H9 (cell line): ENCODE measurements at regions not wholly inside any gene's neighbourhood (a gene's known extent, or its start where the extent isn't known, plus 50 kb on each side); places are given as distances from the start of the nearest gene placed in this dataset.

Source experiments
- DNase-seq: peaks from one replicate; pipeline ENCODE4 v3.0.0-alpha.2; 2017
- H2AFZ ChIP-seq: one replicate; pipeline ENCODE4 v1.6.1; 2013; ENCODE audit warnings: mild to moderate bottlenecking, low read length, control low read depth, moderate library complexity
- H2AK5ac ChIP-seq: 2 replicates; pipeline ENCODE4 v1.6.1; 2013; ENCODE audit warnings: low read length, control low read depth, mixed read lengths; ENCODE audit not compliant: insufficient read length
- H2BK120ac ChIP-seq: one replicate; pipeline ENCODE4 v1.6.1; 2013; ENCODE audit warnings: low read depth, mild to moderate bottlenecking, low read length, control low read depth, inconsistent platforms; ENCODE audit not compliant: poor library complexity, severe bottlenecking
- H2BK12ac ChIP-seq: 2 replicates; pipeline ENCODE4 v1.6.1; 2013; ENCODE audit warnings: low read length, control low read depth, mixed read lengths, low read depth; ENCODE audit not compliant: insufficient read length
- H2BK15ac ChIP-seq: 2 replicates; pipeline ENCODE4 v1.6.1; 2013; ENCODE audit warnings: low read depth, low read length, control low read depth
- H2BK20ac ChIP-seq: one replicate; pipeline ENCODE4 v1.6.1; 2013; ENCODE audit warnings: low read depth, mild to moderate bottlenecking, low read length, control low read depth, inconsistent platforms; ENCODE audit not compliant: poor library complexity, severe bottlenecking
- H2BK5ac ChIP-seq: 2 replicates; pipeline ENCODE4 v1.6.1; 2013; ENCODE audit warnings: low read length, control low read depth, mixed read lengths; ENCODE audit not compliant: insufficient read length
- H3K14ac ChIP-seq: 2 replicates; pipeline ENCODE4 v1.6.1; 2013; ENCODE audit warnings: low read length, control low read depth; ENCODE audit not compliant: insufficient read depth
- H3K18ac ChIP-seq: 2 replicates; pipeline ENCODE4 v1.6.1; 2013; ENCODE audit warnings: low read depth, mild to moderate bottlenecking, mixed read lengths, low read length, control low read depth; ENCODE audit not compliant: insufficient read length
- H3K23ac ChIP-seq: 2 replicates; pipeline ENCODE4 v1.6.1; 2013; ENCODE audit warnings: low read length, control low read depth, mixed read lengths, low read depth; ENCODE audit not compliant: insufficient read length
- H3K23me2 ChIP-seq: 2 replicates; pipeline ENCODE4 v1.6.1; 2013; ENCODE audit warnings: low read depth, mild to moderate bottlenecking, mixed read lengths, low read length, control low read depth; ENCODE audit not compliant: insufficient read length, poor library complexity, severe bottlenecking
- H3K27ac ChIP-seq: 2 replicates; pipeline ENCODE4 v1.5.1; 2013; ENCODE audit warnings: low read length, control low read depth, mixed read lengths, low read depth; ENCODE audit not compliant: insufficient read length
- H3K27me3 ChIP-seq: 2 replicates; pipeline ENCODE4 v1.6.1; 2013; ENCODE audit warnings: low read length, control low read depth, inconsistent platforms; ENCODE audit not compliant: insufficient read depth
- H3K4ac ChIP-seq: 2 replicates; pipeline ENCODE4 v1.6.1; 2013; ENCODE audit warnings: low read depth, mild to moderate bottlenecking, control low read depth, inconsistent platforms, low read length, moderate library complexity
- H3K4me1 ChIP-seq: 2 replicates; pipeline ENCODE4 v1.6.1; 2013; ENCODE audit warnings: low read length, control low read depth, inconsistent platforms; ENCODE audit not compliant: insufficient read depth
- H3K4me2 ChIP-seq: 2 replicates; pipeline ENCODE4 v1.6.1; 2013; ENCODE audit warnings: low read length, control low read depth, mixed read lengths; ENCODE audit not compliant: insufficient read length, insufficient read depth
- H3K56ac ChIP-seq: 2 replicates; pipeline ENCODE4 v1.6.1; 2013; ENCODE audit warnings: low read depth, mild to moderate bottlenecking, mixed read lengths, low read length, control low read depth; ENCODE audit not compliant: insufficient read length
- H3K79me1 ChIP-seq: 2 replicates; pipeline ENCODE4 v1.6.1; 2013; ENCODE audit warnings: low read depth, mild to moderate bottlenecking, moderate library complexity, low read length, control low read depth, inconsistent platforms; ENCODE audit not compliant: insufficient read depth, poor library complexity, severe bottlenecking
- H3K79me2 ChIP-seq: 2 replicates; pipeline ENCODE4 v1.6.1; 2013; ENCODE audit warnings: low read length, control low read depth, inconsistent platforms; ENCODE audit not compliant: insufficient read depth
- H3K9ac ChIP-seq: 2 replicates; pipeline ENCODE4 v1.6.1; 2013; ENCODE audit warnings: low read length, control low read depth, mixed read lengths; ENCODE audit not compliant: insufficient read length; ENCODE audit errors: extremely low read depth
- H3K9me3 ChIP-seq: one replicate; pipeline ENCODE4 v1.6.1; 2013; ENCODE audit warnings: low read depth, low read length, inconsistent platforms; ENCODE audit not compliant: control insufficient read depth
- H3T11ph ChIP-seq: one replicate; pipeline ENCODE4 v1.6.1; 2013; ENCODE audit warnings: mild to moderate bottlenecking, low read length, control low read depth, inconsistent platforms
- H4K20me1 ChIP-seq: one replicate; pipeline ENCODE4 v1.6.1; 2013; ENCODE audit not compliant: control insufficient read depth, insufficient read length, insufficient read depth
- H4K5ac ChIP-seq: 2 replicates; pipeline ENCODE4 v1.6.1; 2013; ENCODE audit warnings: low read depth, mild to moderate bottlenecking, mixed read lengths, low read length, control low read depth; ENCODE audit not compliant: insufficient read length
- H4K8ac ChIP-seq: replicated peaks from 2 replicates; pipeline ENCODE4 v1.6.1; 2013; ENCODE audit warnings: low read length, control low read depth, mixed read lengths, low read depth; ENCODE audit not compliant: insufficient read length
- H4K91ac ChIP-seq: 2 replicates; pipeline ENCODE4 v1.6.1; 2013; ENCODE audit warnings: low read depth, mild to moderate bottlenecking, moderate library complexity, mixed read lengths, low read length, control low read depth; ENCODE audit not compliant: insufficient read length
- H3K27ac Mint-ChIP-seq, 3 experiments: 2 replicates in 2 of 3; 3 replicates in 1 of 3; pipeline ENCODE4 v1.8.0; 2020 to 2021; ENCODE audit warnings: mixed read lengths in 3 of 3, mild to moderate bottlenecking in 1 of 3, moderate library complexity in 1 of 3
- H3K27me3 Mint-ChIP-seq: 2 replicates; pipeline ENCODE4 v1.8.0; 2021; ENCODE audit warnings: low read depth, mild to moderate bottlenecking, moderate library complexity, mixed read lengths
- H3K36me3 Mint-ChIP-seq, 3 experiments: 2 replicates in 2 of 3; 3 replicates in 1 of 3; pipeline ENCODE4 v1.8.0; 2020 to 2021; ENCODE audit warnings: low read depth in 3 of 3, mixed read lengths in 3 of 3; ENCODE audit not compliant: insufficient read depth in 1 of 3
- H3K4me1 Mint-ChIP-seq, 2 experiments: 2 replicates each; pipeline ENCODE4 v1.8.0; 2020; ENCODE audit warnings: mixed read lengths in 2 of 2
- H3K4me3 Mint-ChIP-seq, 2 experiments: 2 replicates in 1 of 2; 3 replicates in 1 of 2; pipeline ENCODE4 v1.8.0; 2020 to 2021; ENCODE audit warnings: mild to moderate bottlenecking in 2 of 2, mixed read lengths in 2 of 2, moderate library complexity in 1 of 2
- H3K9me3 Mint-ChIP-seq, 2 experiments: 2 replicates in 1 of 2; 3 replicates in 1 of 2; pipeline ENCODE4 v1.8.0; 2020; ENCODE audit warnings: mild to moderate bottlenecking in 2 of 2, mixed read lengths in 2 of 2, moderate library complexity in 1 of 2
- WGBS: extraction: QIAGEN DNeasy Blood & Tissue Kit; methylation state at CpG from one replicate; pipeline ENCODE4 v1.1.7; 2013; ENCODE audit warnings: missing lambda C conversion rate, low lambda C conversion rate, mixed read lengths; ENCODE audit not compliant: insufficient read length; ENCODE audit errors: extremely low coverage; 5-methylcytosine and 5-hydroxymethylcytosine counted together
- TF ChIP-seq, protein P1 (sequence below): fragments of 200-600 bp; sonication (generic); conservative IDR thresholded peaks from 3 replicates; pipeline ENCODE4 v1.8.0; 2021; ENCODE audit warnings: antibody characterized with exemption, mild to moderate bottlenecking

DNA sequence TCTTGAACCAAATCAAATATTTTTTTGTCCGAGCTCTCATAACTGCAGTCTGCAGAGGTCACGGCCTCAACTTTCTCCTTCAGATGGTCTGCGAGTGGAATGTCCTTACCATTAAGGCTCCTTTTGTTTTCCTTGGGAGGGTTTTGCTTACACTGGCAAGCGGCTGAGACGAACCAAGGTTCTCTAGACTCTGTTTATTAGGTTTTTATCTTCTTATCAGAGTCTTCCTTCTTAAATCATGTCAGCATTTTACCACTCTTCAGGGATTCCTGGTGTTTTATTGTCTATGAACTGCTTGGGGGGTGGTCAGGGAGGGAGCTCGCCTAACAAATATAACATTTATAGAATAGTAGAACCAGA is 773.7 kb upstream of the NR2F2 start:
- no peaks in the 10 kb centered on the region for H3K36me3 Mint-ChIP-seq
- H2BK5ac ChIP-seq, result no peak overlapping the region
- no peak overlapping the region for H3K23ac ChIP-seq
- no peak overlapping the region for H2BK12ac ChIP-seq
- H3K4me3 Mint-ChIP-seq, result no peak overlapping the region
- no peak overlapping the region for H4K91ac ChIP-seq
- H3K14ac ChIP-seq, result no peak overlapping the region
- TF ChIP-seq, protein P1, sequence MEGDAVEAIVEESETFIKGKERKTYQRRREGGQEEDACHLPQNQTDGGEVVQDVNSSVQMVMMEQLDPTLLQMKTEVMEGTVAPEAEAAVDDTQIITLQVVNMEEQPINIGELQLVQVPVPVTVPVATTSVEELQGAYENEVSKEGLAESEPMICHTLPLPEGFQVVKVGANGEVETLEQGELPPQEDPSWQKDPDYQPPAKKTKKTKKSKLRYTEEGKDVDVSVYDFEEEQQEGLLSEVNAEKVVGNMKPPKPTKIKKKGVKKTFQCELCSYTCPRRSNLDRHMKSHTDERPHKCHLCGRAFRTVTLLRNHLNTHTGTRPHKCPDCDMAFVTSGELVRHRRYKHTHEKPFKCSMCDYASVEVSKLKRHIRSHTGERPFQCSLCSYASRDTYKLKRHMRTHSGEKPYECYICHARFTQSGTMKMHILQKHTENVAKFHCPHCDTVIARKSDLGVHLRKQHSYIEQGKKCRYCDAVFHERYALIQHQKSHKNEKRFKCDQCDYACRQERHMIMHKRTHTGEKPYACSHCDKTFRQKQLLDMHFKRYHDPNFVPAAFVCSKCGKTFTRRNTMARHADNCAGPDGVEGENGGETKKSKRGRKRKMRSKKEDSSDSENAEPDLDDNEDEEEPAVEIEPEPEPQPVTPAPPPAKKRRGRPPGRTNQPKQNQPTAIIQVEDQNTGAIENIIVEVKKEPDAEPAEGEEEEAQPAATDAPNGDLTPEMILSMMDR, result no peak
- H3T11ph ChIP-seq, result no peak overlapping the region
- no peaks in the 10 kb centered on the region for H3K79me2 ChIP-seq
- no peaks in the 10 kb centered on the region for H3K79me1 ChIP-seq
- no peak overlapping the region for H4K8ac ChIP-seq
- no peaks in the 10 kb centered on the region for H3K9me3 ChIP-seq
- H2AK5ac ChIP-seq, result no peak overlapping the region
- H3K4me1 ChIP-seq, result no peaks in the 10 kb centered on the region; the same call in 1 of the 2 replicates
- H2BK15ac ChIP-seq, result no peak overlapping the region
- no peak overlapping the region for H2BK20ac ChIP-seq
- H3K4ac ChIP-seq, result no peak overlapping the region
- DNase-seq, result no peak
- H2AFZ ChIP-seq, result no peak overlapping the region
- H4K20me1 ChIP-seq, result no peaks in the 10 kb centered on the region
- no peak overlapping the region for H3K27ac ChIP-seq
- no CpG with 5 or more reads among the region's 6 CpGs for WGBS
- no peak overlapping the region for H4K5ac ChIP-seq
- H3K9me3 Mint-ChIP-seq, result no peaks in the 10 kb centered on the region
- no peaks in the 10 kb centered on the region for H3K27me3 Mint-ChIP-seq
- H2BK120ac ChIP-seq, result no peak overlapping the region
- no peak overlapping the region for H3K4me2 ChIP-seq
- H3K27ac Mint-ChIP-seq, result no peak overlapping the region
- no peak overlapping the region for H3K56ac ChIP-seq
- no peak overlapping the region for H3K9ac ChIP-seq
- H3K4me1 Mint-ChIP-seq, result peaks cover 10% of the 10 kb centered on the region in 2 experiments; a peak in 3 of 4 replicates
- no peaks in the 10 kb centered on the region for H3K23me2 ChIP-seq
- no peaks in the 10 kb centered on the region for H3K27me3 ChIP-seq
- H3K18ac ChIP-seq, result no peak overlapping the region
